MM.1S (cell line): ENCODE measurements at regions not wholly inside any gene's neighbourhood (a gene's known extent, or its start where the extent isn't known, plus 50 kb on each side); places are given as distances from the start of the nearest gene placed in this dataset.

Source experiments
- DNase-seq: peaks from one replicate; pipeline ENCODE4 v3.0.0-alpha.2; 2015
- H2AFZ ChIP-seq: fragments of 300-600 bp; sonication (generic); 2 replicates; pipeline ENCODE4 v1.6.0; 2016; ENCODE audit warnings: antibody characterized with exemption, low read length
- H3F3A ChIP-seq: fragments of 300-600 bp; sonication (generic); 2 replicates; pipeline ENCODE4 v1.6.1; 2016; ENCODE audit warnings: mild to moderate bottlenecking, antibody characterized with exemption, low read length, moderate library complexity, mixed read lengths; ENCODE audit not compliant: insufficient read depth
- H3K27ac ChIP-seq: fragments of 300-600 bp; sonication (generic); 2 replicates; pipeline ENCODE4 v1.5.1; 2016; ENCODE audit warnings: mild to moderate bottlenecking, low read length
- H3K27me3 ChIP-seq: fragments of 300-600 bp; sonication (generic); replicated peaks from 2 replicates; pipeline ENCODE4 v1.6.0; 2016; ENCODE audit warnings: low read length; ENCODE audit not compliant: insufficient read depth
- H3K36me3 ChIP-seq: fragments of 300-600 bp; sonication (generic); replicated peaks from 2 replicates; pipeline ENCODE4 v1.6.1; 2016; ENCODE audit warnings: mild to moderate bottlenecking, low read length, mixed read lengths; ENCODE audit not compliant: insufficient read depth
- H3K4me1 ChIP-seq: fragments of 300-600 bp; sonication (generic); 2 replicates; pipeline ENCODE4 v1.6.1; 2016; ENCODE audit warnings: low read length, mixed read lengths
- H3K4me2 ChIP-seq: fragments of 300-600 bp; sonication (generic); 2 replicates; pipeline ENCODE4 v1.6.0; 2016; ENCODE audit warnings: low read depth, low read length
- H3K4me3 ChIP-seq: fragments of 300-600 bp; sonication (generic); 2 replicates; pipeline ENCODE4 v1.5.1; 2016; ENCODE audit warnings: low read length, mixed read lengths
- H3K79me2 ChIP-seq: fragments of 300-600 bp; sonication (generic); 2 replicates; pipeline ENCODE4 v1.6.1; 2016; ENCODE audit warnings: mixed run types, low read length, mixed read lengths
- H3K9ac ChIP-seq: fragments of 300-600 bp; sonication (generic); 2 replicates; pipeline ENCODE4 v1.6.1; 2016; ENCODE audit warnings: low read length, mixed read lengths
- H3K9me2 ChIP-seq: fragments of 300-600 bp; sonication (generic); replicated peaks from 2 replicates; pipeline ENCODE4 v1.6.1; 2016; ENCODE audit warnings: mild to moderate bottlenecking, low read length, mixed read lengths; ENCODE audit not compliant: insufficient read depth
- H3K9me3 ChIP-seq: fragments of 300-600 bp; sonication (generic); replicated peaks from 2 replicates; pipeline ENCODE4 v1.6.1; 2016; ENCODE audit warnings: mild to moderate bottlenecking, low read length, mixed read lengths; ENCODE audit not compliant: insufficient read depth
- H4K20me1 ChIP-seq: fragments of 300-600 bp; sonication (generic); 2 replicates; pipeline ENCODE4 v1.6.1; 2016; ENCODE audit warnings: mild to moderate bottlenecking, low read length, moderate library complexity, mixed read lengths; ENCODE audit not compliant: insufficient read depth
- EZH2 ChIP-seq: fragments of 300-600 bp; sonication (generic); optimal IDR thresholded peaks from 2 replicates; pipeline ENCODE3; 2017; ENCODE audit warnings: low read depth, mild to moderate bottlenecking, antibody characterized with exemption, low read length, mixed read lengths
- EZH2phosphoT487 ChIP-seq: fragments of 300-600 bp; sonication (generic); IDR thresholded peaks from 2 replicates; pipeline ENCODE4 v1.6.1; 2018; ENCODE audit warnings: antibody characterized with exemption, low read length
- TF ChIP-seq, protein P1 (sequence below): fragments of 300-600 bp; sonication (generic); IDR thresholded peaks from 2 replicates; pipeline ENCODE4 v1.5.1; 2016; ENCODE audit warnings: antibody characterized with exemption, low read length, mixed read lengths

DNA sequence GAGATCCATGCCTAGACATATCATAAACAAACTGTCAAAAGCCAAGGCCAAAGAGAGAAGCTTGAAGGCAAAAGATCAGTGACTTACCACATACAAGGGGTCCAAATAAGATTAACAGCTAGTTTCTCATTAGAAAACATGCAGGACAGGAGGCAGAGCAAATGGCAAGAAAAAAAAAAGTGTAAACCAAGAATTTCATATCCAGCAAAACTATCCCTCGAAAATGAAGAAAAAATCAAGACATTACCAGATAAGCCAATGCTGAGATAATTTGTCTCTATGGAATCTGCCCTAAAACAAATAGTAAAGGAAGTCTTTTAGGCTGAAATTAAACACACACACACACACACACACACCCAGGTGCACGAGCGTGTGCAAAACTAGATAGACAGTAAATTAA is 99.6 kb upstream of the NSMCE3 start:
- H3K27me3 ChIP-seq = no peaks in the 10 kb centered on the region
- H3K9me2 ChIP-seq = no peaks in the 10 kb centered on the region
- no peaks in the 10 kb centered on the region for H3K36me3 ChIP-seq
- H3K4me1 ChIP-seq = no peaks in the 10 kb centered on the region
- H3K27ac ChIP-seq = no peak overlapping the region
- no peak overlapping the region for H3K4me3 ChIP-seq
- no peaks in the 10 kb centered on the region for H3K79me2 ChIP-seq
- H3F3A ChIP-seq = no peaks in the 10 kb centered on the region
- H2AFZ ChIP-seq = no peak overlapping the region
- H3K9ac ChIP-seq = no peak overlapping the region
- no peaks in the 10 kb centered on the region for H4K20me1 ChIP-seq
- DNase-seq = no peak
- TF ChIP-seq EZH2 = no peak
- TF ChIP-seq, protein P1, sequence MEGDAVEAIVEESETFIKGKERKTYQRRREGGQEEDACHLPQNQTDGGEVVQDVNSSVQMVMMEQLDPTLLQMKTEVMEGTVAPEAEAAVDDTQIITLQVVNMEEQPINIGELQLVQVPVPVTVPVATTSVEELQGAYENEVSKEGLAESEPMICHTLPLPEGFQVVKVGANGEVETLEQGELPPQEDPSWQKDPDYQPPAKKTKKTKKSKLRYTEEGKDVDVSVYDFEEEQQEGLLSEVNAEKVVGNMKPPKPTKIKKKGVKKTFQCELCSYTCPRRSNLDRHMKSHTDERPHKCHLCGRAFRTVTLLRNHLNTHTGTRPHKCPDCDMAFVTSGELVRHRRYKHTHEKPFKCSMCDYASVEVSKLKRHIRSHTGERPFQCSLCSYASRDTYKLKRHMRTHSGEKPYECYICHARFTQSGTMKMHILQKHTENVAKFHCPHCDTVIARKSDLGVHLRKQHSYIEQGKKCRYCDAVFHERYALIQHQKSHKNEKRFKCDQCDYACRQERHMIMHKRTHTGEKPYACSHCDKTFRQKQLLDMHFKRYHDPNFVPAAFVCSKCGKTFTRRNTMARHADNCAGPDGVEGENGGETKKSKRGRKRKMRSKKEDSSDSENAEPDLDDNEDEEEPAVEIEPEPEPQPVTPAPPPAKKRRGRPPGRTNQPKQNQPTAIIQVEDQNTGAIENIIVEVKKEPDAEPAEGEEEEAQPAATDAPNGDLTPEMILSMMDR = no peak
- TF ChIP-seq EZH2phosphoT487 = no peak
- no peaks in the 10 kb centered on the region for H3K9me3 ChIP-seq
- no peak overlapping the region for H3K4me2 ChIP-seq

DNA sequence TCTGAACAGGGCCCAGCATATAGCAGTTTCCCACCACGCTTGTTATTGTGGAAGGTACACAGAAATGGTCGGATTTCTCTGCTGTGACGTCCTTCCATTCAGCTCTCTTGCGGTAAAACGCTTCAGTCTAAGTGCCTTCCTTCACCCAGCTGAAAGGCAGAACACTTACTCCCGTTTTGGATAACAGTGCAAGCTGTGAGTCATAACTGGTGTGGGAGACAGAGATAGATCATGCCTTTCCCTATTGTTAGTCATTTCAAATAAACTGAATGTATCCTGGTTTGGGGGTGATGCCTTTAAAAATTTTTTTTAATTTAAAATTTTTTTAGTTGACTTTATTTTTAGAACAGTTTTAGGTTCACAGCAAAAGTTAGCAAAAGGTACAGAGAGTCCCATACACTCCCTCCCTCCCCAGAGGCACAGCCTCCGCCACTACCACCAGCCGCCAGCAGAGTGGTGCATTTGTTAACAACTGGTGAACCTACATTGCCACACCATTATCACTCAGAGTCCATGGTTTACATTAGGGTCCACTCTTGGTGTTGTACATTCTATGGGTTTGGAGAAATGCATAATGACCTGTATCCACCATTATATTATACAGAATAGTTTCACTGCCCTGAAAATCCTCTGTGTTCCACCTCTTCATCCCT is 94.9 kb upstream of the NSMCE3 start:
- Histone ChIP-seq H2AFZ (no peak overlapping the region), H3K4me1 (no peaks in the 10 kb centered on the region), H3K9me2 (no peaks in the 10 kb centered on the region), H3K36me3 (no peaks in the 10 kb centered on the region), H4K20me1 (no peaks in the 10 kb centered on the region), H3K27me3 (no peaks in the 10 kb centered on the region), H3F3A (no peaks in the 10 kb centered on the region), H3K9me3 (no peaks in the 10 kb centered on the region), H3K79me2 (no peaks in the 10 kb centered on the region), H3K9ac (no peak overlapping the region), H3K4me2 (no peak overlapping the region), H3K27ac (no peak overlapping the region), H3K4me3 (no peak overlapping the region)
- TF ChIP-seq EZH2phosphoT487 = no peak
- TF ChIP-seq, protein P1 = no peak
- no peak for TF ChIP-seq EZH2
- DNase-seq = no peak

DNA sequence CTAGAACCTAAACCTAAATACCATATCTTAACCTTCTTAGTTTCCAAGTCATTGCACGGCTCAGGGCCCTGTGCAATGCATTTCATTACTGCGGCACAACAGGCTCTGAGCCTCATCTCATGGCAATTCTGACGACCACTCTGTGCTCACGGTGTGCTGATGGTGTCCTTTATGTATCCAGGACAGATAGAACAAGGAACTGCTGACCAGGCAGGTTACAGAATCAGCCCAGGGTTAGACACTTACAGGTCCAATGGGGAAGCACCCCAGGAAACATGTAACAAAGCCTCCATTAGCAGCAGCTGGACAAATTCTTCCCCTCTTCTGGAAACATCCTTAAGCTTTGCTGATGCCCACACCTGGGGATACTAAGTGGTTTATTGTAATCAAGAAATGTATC is 91.9 kb upstream of the NSMCE3 start:
- Histone ChIP-seq H3K9ac (no peak overlapping the region), H3K9me2 (no peaks in the 10 kb centered on the region), H3K9me3 (no peaks in the 10 kb centered on the region), H3K27me3 (no peaks in the 10 kb centered on the region), H3K27ac (no peak overlapping the region), H3F3A (no peaks in the 10 kb centered on the region), H3K4me2 (no peak overlapping the region), H4K20me1 (no peaks in the 10 kb centered on the region), H3K36me3 (no peaks in the 10 kb centered on the region), H3K4me1 (no peaks in the 10 kb centered on the region), H3K79me2 (no peaks in the 10 kb centered on the region), H2AFZ (no peak overlapping the region), H3K4me3 (no peak overlapping the region)
- TF ChIP-seq EZH2phosphoT487 (no peak), EZH2 (no peak)
- TF ChIP-seq, protein P1 = no peak
- no peak for DNase-seq
